ENCODE measurements at regions not wholly inside any gene's neighbourhood (a gene's known extent, or its start where the extent isn't known, plus 50 kb on each side); places are given as distances from the start of the nearest gene placed in this dataset.

DNA sequence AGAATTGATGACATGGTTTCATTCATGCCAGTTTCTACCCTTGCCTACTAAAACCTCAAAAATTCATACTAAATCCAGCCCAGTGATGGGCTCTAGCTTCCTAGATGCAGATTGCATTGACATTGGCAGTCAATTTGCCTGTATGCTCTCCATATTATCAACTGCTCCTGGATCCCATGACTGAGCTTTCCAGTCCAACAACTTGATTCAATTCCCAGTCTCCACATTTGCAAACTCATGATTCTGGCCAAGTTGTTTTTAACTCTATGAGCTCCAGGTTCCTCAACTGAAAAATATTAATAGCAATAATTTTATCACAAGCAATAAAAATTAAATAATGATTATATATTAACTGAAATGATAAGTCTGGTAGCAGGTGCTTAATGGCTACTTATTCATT is 51.0 kb upstream of the DSC1 start:
- Histone ChIP-seq H3K9me3 (ENCODE audit: control insufficient read depth, insufficient read depth, low read depth, low read length) (no peaks in the 10 kb centered on the region), H3K36me3 (ENCODE audit: control insufficient read depth, insufficient read depth, low read length) (no peaks in the 10 kb centered on the region), H3K27ac (ENCODE audit: low read depth, low read length) (no peak overlapping the region), H3K27me3 (ENCODE audit: control insufficient read depth, insufficient read depth, low read length) (no peaks in the 10 kb centered on the region), H3K4me3 (ENCODE audit: low read depth, low read length) (no peak overlapping the region), H3K4me1 (ENCODE audit: control insufficient read depth, insufficient read depth, low read length) (peaks cover 30% of the 10 kb centered on the region), H3K9ac (ENCODE audit: low read length) (no peak overlapping the region)

GRCh38 chr18:31217038-31217849 is 54.6 kb upstream of the DSC1 start:
- Histone ChIP-seq H3K4me3 (ENCODE audit: low read depth, low read length) (no peak overlapping the region), H3K27ac (ENCODE audit: low read depth, low read length) (no peak overlapping the region), H3K9ac (ENCODE audit: low read length) (no peak overlapping the region), H3K4me1 (ENCODE audit: control insufficient read depth, insufficient read depth, low read length) (peaks cover 13% of the 10 kb centered on the region), H3K27me3 (ENCODE audit: control insufficient read depth, insufficient read depth, low read length) (no peaks in the 10 kb centered on the region), H3K36me3 (ENCODE audit: control insufficient read depth, insufficient read depth, low read length) (no peaks in the 10 kb centered on the region), H3K9me3 (ENCODE audit: control insufficient read depth, insufficient read depth, low read depth, low read length) (0 out of 2 replicates have a peak, but pooled peaks cover 2% of the 10 kb centered on the region)

GRCh38 chr18:31218671-31219383 is 56.2 kb upstream of the DSC1 start:
- no peak overlapping the region for H3K27ac ChIP-seq (ENCODE audit: low read depth, low read length)
- H3K27me3 ChIP-seq (ENCODE audit: control insufficient read depth, insufficient read depth, low read length), result no peaks in the 10 kb centered on the region
- no peak overlapping the region for H3K4me3 ChIP-seq (ENCODE audit: low read depth, low read length)
- peaks cover 13% of the 10 kb centered on the region for H3K4me1 ChIP-seq (ENCODE audit: control insufficient read depth, insufficient read depth, low read length)
- 0 out of 2 replicates have a peak, but pooled peaks cover 2% of the 10 kb centered on the region for H3K9me3 ChIP-seq (ENCODE audit: control insufficient read depth, insufficient read depth, low read depth, low read length)
- H3K9ac ChIP-seq (ENCODE audit: low read length), result no peak overlapping the region
- H3K36me3 ChIP-seq (ENCODE audit: control insufficient read depth, insufficient read depth, low read length), result no peaks in the 10 kb centered on the region

GRCh38 chr18:31219395-31219794 is 56.7 kb upstream of the DSC1 start:
- Histone ChIP-seq H3K4me3 (ENCODE audit: low read depth, low read length) (no peak overlapping the region), H3K36me3 (ENCODE audit: control insufficient read depth, insufficient read depth, low read length) (no peaks in the 10 kb centered on the region), H3K4me1 (ENCODE audit: control insufficient read depth, insufficient read depth, low read length) (peaks cover 13% of the 10 kb centered on the region), H3K9me3 (ENCODE audit: control insufficient read depth, insufficient read depth, low read depth, low read length) (0 out of 2 replicates have a peak, but pooled peaks cover 2% of the 10 kb centered on the region), H3K9ac (ENCODE audit: low read length) (no peak overlapping the region), H3K27ac (ENCODE audit: low read depth, low read length) (no peak overlapping the region), H3K27me3 (ENCODE audit: control insufficient read depth, insufficient read depth, low read length) (no peaks in the 10 kb centered on the region)

DNA sequence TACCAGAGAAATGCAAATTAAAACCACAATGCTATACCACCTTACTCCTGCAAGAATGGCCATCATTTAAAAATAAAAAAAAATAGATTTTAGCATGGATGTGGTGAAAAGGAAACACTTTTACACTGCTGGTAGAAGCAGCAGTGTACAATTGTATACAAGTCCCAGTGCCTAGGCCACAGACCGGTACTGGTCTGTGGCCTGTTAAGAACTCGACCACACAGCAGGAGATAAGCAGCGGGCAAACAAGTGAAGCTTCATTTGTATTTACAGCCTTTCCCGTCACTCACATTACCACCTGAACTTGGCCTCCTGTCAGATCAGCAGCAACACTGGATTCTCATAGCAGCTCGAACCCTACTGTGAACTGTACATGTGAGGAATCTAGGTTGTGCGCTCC is 60.7 kb upstream of the DSC1 start:
- no peak overlapping the region for H3K27ac ChIP-seq (ENCODE audit: low read depth, low read length)

DNA sequence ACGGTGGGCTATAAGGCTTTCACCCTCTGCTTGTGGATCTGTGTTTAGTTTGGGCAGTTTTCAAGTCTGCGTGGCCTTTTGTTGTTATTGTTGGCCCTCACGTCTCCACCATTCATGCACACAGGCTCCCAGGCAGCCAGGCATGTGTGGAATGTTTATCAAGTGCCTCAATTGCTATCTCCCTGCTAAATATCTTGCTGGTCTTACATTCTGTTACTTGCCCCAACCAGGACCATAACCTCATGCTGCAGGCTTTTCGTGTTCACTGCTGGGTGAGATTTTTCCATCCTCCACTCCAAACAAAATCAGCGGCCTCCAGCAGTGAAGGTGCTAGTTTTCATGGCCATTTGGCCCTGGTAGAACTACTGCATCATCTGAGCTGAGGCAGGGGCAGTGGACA is 63.0 kb upstream of the DSC1 start:
- Histone ChIP-seq H3K4me3 (ENCODE audit: low read depth, low read length) (no peak overlapping the region), H3K9me3 (ENCODE audit: control insufficient read depth, insufficient read depth, low read depth, low read length) (0 out of 2 replicates have a peak, but pooled peaks cover 2% of the 10 kb centered on the region), H3K36me3 (ENCODE audit: control insufficient read depth, insufficient read depth, low read length) (no peaks in the 10 kb centered on the region), H3K27me3 (ENCODE audit: control insufficient read depth, insufficient read depth, low read length) (no peaks in the 10 kb centered on the region), H3K27ac (ENCODE audit: low read depth, low read length) (0 out of 2 replicates have a peak overlapping the region, but pooled peaks have one; percentile 38), H3K9ac (ENCODE audit: low read length) (no peak overlapping the region), H3K4me1 (ENCODE audit: control insufficient read depth, insufficient read depth, low read length) (peaks cover 9% of the 10 kb centered on the region)

More for the DNA sequence above, 60.7 kb upstream of the DSC1 start:
- no peaks in the 10 kb centered on the region for H3K27me3 ChIP-seq (ENCODE audit: control insufficient read depth, insufficient read depth, low read length)
- H3K9me3 ChIP-seq (ENCODE audit: control insufficient read depth, insufficient read depth, low read depth, low read length), result 0 out of 2 replicates have a peak, but pooled peaks cover 2% of the 10 kb centered on the region
- no peak overlapping the region for H3K9ac ChIP-seq (ENCODE audit: low read length)
- H3K4me3 ChIP-seq (ENCODE audit: low read depth, low read length), result no peak overlapping the region
- H3K36me3 ChIP-seq (ENCODE audit: control insufficient read depth, insufficient read depth, low read length), result no peaks in the 10 kb centered on the region
- H3K4me1 ChIP-seq (ENCODE audit: control insufficient read depth, insufficient read depth, low read length), result peaks cover 9% of the 10 kb centered on the region

GRCh38 chr18:31227497-31228229 is 65.0 kb upstream of the DSC1 start:
- Histone ChIP-seq H3K4me1 (ENCODE audit: control insufficient read depth, insufficient read depth, low read length) (peaks cover 9% of the 10 kb centered on the region), H3K4me3 (ENCODE audit: low read depth, low read length) (no peak overlapping the region), H3K9ac (ENCODE audit: low read length) (no peak overlapping the region), H3K36me3 (ENCODE audit: control insufficient read depth, insufficient read depth, low read length) (no peaks in the 10 kb centered on the region), H3K27ac (ENCODE audit: low read depth, low read length) (no peak overlapping the region), H3K27me3 (ENCODE audit: control insufficient read depth, insufficient read depth, low read length) (no peaks in the 10 kb centered on the region), H3K9me3 (ENCODE audit: control insufficient read depth, insufficient read depth, low read depth, low read length) (no peaks in the 10 kb centered on the region)

GRCh38 chr18:31229829-31230228 is 67.2 kb upstream of the DSC1 start:
- Histone ChIP-seq H3K9me3 (ENCODE audit: control insufficient read depth, insufficient read depth, low read depth, low read length) (no peaks in the 10 kb centered on the region), H3K4me3 (ENCODE audit: low read depth, low read length) (no peak overlapping the region), H3K27me3 (ENCODE audit: control insufficient read depth, insufficient read depth, low read length) (no peaks in the 10 kb centered on the region), H3K36me3 (ENCODE audit: control insufficient read depth, insufficient read depth, low read length) (no peaks in the 10 kb centered on the region), H3K27ac (ENCODE audit: low read depth, low read length) (no peak overlapping the region), H3K9ac (ENCODE audit: low read length) (no peak overlapping the region), H3K4me1 (ENCODE audit: control insufficient read depth, insufficient read depth, low read length) (peaks cover 14% of the 10 kb centered on the region)

- Histone ChIP-seq H3K9ac (ENCODE audit: low read length) (no peak overlapping the region), H3K9me3 (ENCODE audit: control insufficient read depth, insufficient read depth, low read depth, low read length) (no peaks in the 10 kb centered on the region), H3K4me1 (ENCODE audit: control insufficient read depth, insufficient read depth, low read length) (peaks cover 11% of the 10 kb centered on the region), H3K36me3 (ENCODE audit: control insufficient read depth, insufficient read depth, low read length) (no peaks in the 10 kb centered on the region), H3K27me3 (ENCODE audit: control insufficient read depth, insufficient read depth, low read length) (no peaks in the 10 kb centered on the region), H3K27ac (ENCODE audit: low read depth, low read length) (no peak overlapping the region), H3K4me3 (ENCODE audit: low read depth, low read length) (no peak overlapping the region)
Observed at GRCh38 chr18:31230495-31230894, 67.8 kb upstream of the DSC1 start.

- Histone ChIP-seq H3K27me3 (ENCODE audit: control insufficient read depth, insufficient read depth, low read length) (no peaks in the 10 kb centered on the region), H3K9me3 (ENCODE audit: control insufficient read depth, insufficient read depth, low read depth, low read length) (no peaks in the 10 kb centered on the region), H3K27ac (ENCODE audit: low read depth, low read length) (no peak overlapping the region), H3K4me3 (ENCODE audit: low read depth, low read length) (no peak overlapping the region), H3K36me3 (ENCODE audit: control insufficient read depth, insufficient read depth, low read length) (no peaks in the 10 kb centered on the region), H3K9ac (ENCODE audit: low read length) (no peak overlapping the region), H3K4me1 (ENCODE audit: control insufficient read depth, insufficient read depth, low read length) (peaks cover 5% of the 10 kb centered on the region; the same call in 1 of the 2 replicates)
Observed at GRCh38 chr18:31232013-31232412, 69.4 kb upstream of the DSC1 start.
